ENCODE measurements at regions not wholly inside any gene's neighbourhood (a gene's known extent, or its start where the extent isn't known, plus 50 kb on each side); places are given as distances from the start of the nearest gene placed in this dataset.

GRCh38 chr6:21459641-21460040 is 133.9 kb upstream of the SOX4 start:
- TF ChIP-seq, protein P1, sequence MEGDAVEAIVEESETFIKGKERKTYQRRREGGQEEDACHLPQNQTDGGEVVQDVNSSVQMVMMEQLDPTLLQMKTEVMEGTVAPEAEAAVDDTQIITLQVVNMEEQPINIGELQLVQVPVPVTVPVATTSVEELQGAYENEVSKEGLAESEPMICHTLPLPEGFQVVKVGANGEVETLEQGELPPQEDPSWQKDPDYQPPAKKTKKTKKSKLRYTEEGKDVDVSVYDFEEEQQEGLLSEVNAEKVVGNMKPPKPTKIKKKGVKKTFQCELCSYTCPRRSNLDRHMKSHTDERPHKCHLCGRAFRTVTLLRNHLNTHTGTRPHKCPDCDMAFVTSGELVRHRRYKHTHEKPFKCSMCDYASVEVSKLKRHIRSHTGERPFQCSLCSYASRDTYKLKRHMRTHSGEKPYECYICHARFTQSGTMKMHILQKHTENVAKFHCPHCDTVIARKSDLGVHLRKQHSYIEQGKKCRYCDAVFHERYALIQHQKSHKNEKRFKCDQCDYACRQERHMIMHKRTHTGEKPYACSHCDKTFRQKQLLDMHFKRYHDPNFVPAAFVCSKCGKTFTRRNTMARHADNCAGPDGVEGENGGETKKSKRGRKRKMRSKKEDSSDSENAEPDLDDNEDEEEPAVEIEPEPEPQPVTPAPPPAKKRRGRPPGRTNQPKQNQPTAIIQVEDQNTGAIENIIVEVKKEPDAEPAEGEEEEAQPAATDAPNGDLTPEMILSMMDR (IDR thresholded peaks at IDR 0.05; ENCODE audit: insufficient read depth, low read length): no peak
- TF ChIP-seq REST (IDR thresholded peaks at IDR 0.05; ENCODE audit: insufficient replicate concordance, low read depth): no peak

All from HL-60 (cell line).